H1 (cell line): ENCODE measurements at regions not wholly inside any gene's neighbourhood (a gene's known extent, or its start where the extent isn't known, plus 50 kb on each side); places are given as distances from the start of the nearest gene placed in this dataset.

Experiments used
- CTCF ChIA-PET: fragments of 300-600 bp; sonication (Branson Sonifier 250); formaldehyde crosslinking; loops from one replicate; lab custom pipeline; 2021; ENCODE audit not compliant: partially characterized antibody; lab: Charles Lee
- POLR2A ChIA-PET: fragments of 300-600 bp; sonication (Branson Sonifier 250); formaldehyde crosslinking; loops from one replicate; lab custom pipeline; 2021; ENCODE audit warnings: inconsistent platforms; ENCODE audit not compliant: partially characterized antibody; lab: Charles Lee
- DNase-seq, 2 experiments: peaks; one replicate each; pipeline versions ENCODE4 v3.0.0 to v3.0.0-alpha.2; 2010 to 2022; ENCODE audit warnings: low spot score in 2 of 2, low read depth in 1 of 2, mixed read lengths in 1 of 2
- FAIRE-seq: peaks from 2 replicates; lab custom pipeline; 2011; peaks lifted over from hg19 to GRCh38; lab: Jason Lieb, UNC
- H2AFZ ChIP-seq: 2 replicates; pipeline ENCODE4 v1.8.1; 2012; ENCODE audit warnings: low read length, inconsistent platforms
- H2AK5ac ChIP-seq: 2 replicates; pipeline ENCODE4 v1.6.1; 2013; ENCODE audit warnings: low read depth, low read length
- H2BK120ac ChIP-seq: replicated peaks from 2 replicates; pipeline ENCODE3; 2013; ENCODE audit warnings: low read depth, low read length, inconsistent platforms
- H2BK12ac ChIP-seq: 2 replicates; pipeline ENCODE4 v1.6.1; 2013; ENCODE audit warnings: low read depth, low read length
- H2BK15ac ChIP-seq: 2 replicates; pipeline ENCODE4 v1.6.1; 2013; ENCODE audit warnings: low read length
- H2BK20ac ChIP-seq: 2 replicates; pipeline ENCODE4 v1.6.1; 2013; ENCODE audit warnings: low read length
- H2BK5ac ChIP-seq: 2 replicates; pipeline ENCODE4 v1.6.1; 2013; ENCODE audit warnings: low read depth, low read length
- H3K14ac ChIP-seq: 2 replicates; pipeline ENCODE4 v1.6.1; 2013; ENCODE audit warnings: inconsistent platforms; ENCODE audit not compliant: insufficient read length
- H3K18ac ChIP-seq: 2 replicates; pipeline ENCODE4 v1.6.1; 2013; ENCODE audit warnings: low read length; ENCODE audit errors: extremely low read depth
- H3K23ac ChIP-seq: 2 replicates; pipeline ENCODE4 v1.6.1; 2013; ENCODE audit warnings: inconsistent platforms; ENCODE audit not compliant: insufficient read length
- H3K23me2 ChIP-seq: 2 replicates; pipeline ENCODE4 v1.6.1; 2013; ENCODE audit warnings: low read depth, low read length
- H3K27ac ChIP-seq: 2 replicates; pipeline ENCODE4 v1.6.1; 2011; ENCODE audit warnings: low read depth, low read length, inconsistent platforms
- H3K27me3 ChIP-seq, 4 experiments: replicated peaks in 1 of 4; 1 replicate in 1 of 4; 2 replicates in 3 of 4; pipeline versions ENCODE4 v1.6.1 to v1.8.1; 2011 to 2013; ENCODE audit warnings: low read length in 3 of 4, mild to moderate bottlenecking in 3 of 4, inconsistent platforms in 2 of 4, mixed read lengths in 2 of 4, moderate library complexity in 1 of 4; ENCODE audit not compliant: control insufficient read depth in 3 of 4, insufficient read depth in 3 of 4; ENCODE audit errors: extremely low read depth in 1 of 4
- H3K36me3 ChIP-seq, 4 experiments: 2 replicates each; pipeline versions ENCODE4 v1.6.1 to v1.8.1; 2011 to 2013; ENCODE audit warnings: mild to moderate bottlenecking in 4 of 4, low read length in 3 of 4, moderate library complexity in 2 of 4, control low read depth in 1 of 4, inconsistent platforms in 1 of 4; ENCODE audit not compliant: insufficient read depth in 4 of 4, control insufficient read depth in 2 of 4
- H3K4ac ChIP-seq: replicated peaks from 2 replicates; pipeline ENCODE3; 2013; ENCODE audit warnings: low read length, low read depth, mixed read lengths, inconsistent platforms; ENCODE audit not compliant: insufficient read length
- H3K4me1 ChIP-seq, 4 experiments: replicated peaks in 1 of 4; 1 replicate in 1 of 4; 2 replicates in 3 of 4; pipeline versions ENCODE4 v1.6.1 to v1.8.1; 2011 to 2013; ENCODE audit warnings: low read length in 3 of 4, inconsistent platforms in 2 of 4, mixed read lengths in 1 of 4; ENCODE audit not compliant: insufficient read depth in 4 of 4, control insufficient read depth in 3 of 4
- H3K4me2 ChIP-seq, 2 experiments: 2 replicates each; pipeline versions ENCODE4 v1.6.1 to v1.8.1; 2011 to 2013; ENCODE audit warnings: low read depth in 2 of 2, low read length in 2 of 2, control low read depth in 1 of 2, inconsistent platforms in 1 of 2, mild to moderate bottlenecking in 1 of 2; ENCODE audit not compliant: insufficient read depth in 1 of 2
- H3K4me3 ChIP-seq, 4 experiments: fragments of 200-600, 300-600 bp in 1 of 4; sonication (generic), shearing (Covaris generic), sonication (Bioruptor Twin) in 1 of 4; 2 replicates each; pipeline versions ENCODE4 v1.5.1 to v1.8.1; 2011 to 2016; ENCODE audit warnings: low read length in 4 of 4, low read depth in 3 of 4, control low read depth in 2 of 4, inconsistent platforms in 2 of 4, mild to moderate bottlenecking in 2 of 4, mixed read lengths in 1 of 4, moderate library complexity in 1 of 4; ENCODE audit not compliant: insufficient read depth in 2 of 4; ENCODE audit errors: extremely low read depth in 1 of 4
- H3K56ac ChIP-seq: replicated peaks from 2 replicates; pipeline ENCODE3; 2013; ENCODE audit warnings: low read depth, mild to moderate bottlenecking, mixed read lengths, low read length, inconsistent platforms; ENCODE audit not compliant: insufficient read length
- H3K79me1 ChIP-seq: 2 replicates; pipeline ENCODE4 v1.6.1; 2013; ENCODE audit warnings: low read depth, low read length, control low read depth
- H3K79me2 ChIP-seq, 2 experiments: 2 replicates each; pipeline versions ENCODE4 v1.6.1 to v1.8.1; 2012 to 2013; ENCODE audit warnings: low read length in 2 of 2, mild to moderate bottlenecking in 2 of 2, inconsistent platforms in 1 of 2; ENCODE audit not compliant: insufficient read depth in 2 of 2, control insufficient read depth in 1 of 2
- H3K9ac ChIP-seq, 4 experiments: replicated peaks in 1 of 4; 1 replicate in 1 of 4; 2 replicates in 3 of 4; pipeline versions ENCODE4 v1.6.1 to v1.8.1; 2011 to 2013; ENCODE audit warnings: low read depth in 3 of 4, low read length in 3 of 4, control low read depth in 2 of 4, mild to moderate bottlenecking in 2 of 4, moderate library complexity in 2 of 4, inconsistent platforms in 1 of 4; ENCODE audit errors: extremely low read depth in 1 of 4
- H3K9me3 ChIP-seq, 2 experiments: 2 replicates each; pipeline versions ENCODE4 v1.6.1 to v1.8.1; 2012 to 2013; ENCODE audit warnings: mild to moderate bottlenecking in 2 of 2, moderate library complexity in 2 of 2, control low read depth in 1 of 2, inconsistent platforms in 1 of 2, low read depth in 1 of 2, low read length in 1 of 2, mixed read lengths in 1 of 2; ENCODE audit not compliant: insufficient read depth in 2 of 2
- H4K20me1 ChIP-seq, 2 experiments: replicated peaks in 1 of 2; 2 replicates each; pipeline versions ENCODE3 to v1.8.1; 2011 to 2013; ENCODE audit warnings: inconsistent platforms in 2 of 2, low read length in 2 of 2, mild to moderate bottlenecking in 1 of 2; ENCODE audit not compliant: insufficient read depth in 2 of 2, control insufficient read depth in 1 of 2
- H4K5ac ChIP-seq: 2 replicates; pipeline ENCODE4 v1.6.1; 2013; ENCODE audit warnings: low read length, low read depth, mixed read lengths, inconsistent platforms; ENCODE audit not compliant: insufficient read length
- H4K8ac ChIP-seq: 2 replicates; pipeline ENCODE4 v1.8.0; 2013; ENCODE audit warnings: mild to moderate bottlenecking, moderate library complexity, low read length, inconsistent platforms; ENCODE audit not compliant: insufficient read depth; ENCODE audit errors: extremely low read depth
- H4K91ac ChIP-seq: replicated peaks from 2 replicates; pipeline ENCODE3; 2013; ENCODE audit warnings: low read length, mixed read lengths, inconsistent platforms; ENCODE audit not compliant: insufficient read length
- MAFK ChIP-seq: IDR thresholded peaks from 2 replicates; pipeline ENCODE4 v1.6.1; 2012; ENCODE audit warnings: low read depth, mild to moderate bottlenecking, improper control_type of control experiment, low read length
- RAD21 ChIP-seq, 2 experiments: IDR thresholded peaks in 1 of 2; conservative IDR thresholded peaks in 1 of 2; 2 replicates each; pipeline ENCODE4 v1.6.1; 2011; ENCODE audit warnings: low read depth in 2 of 2, low read length in 2 of 2, improper control_type of control experiment in 1 of 2, inconsistent platforms in 1 of 2, mild to moderate bottlenecking in 1 of 2, moderate library complexity in 1 of 2
- TBP ChIP-seq: IDR thresholded peaks from 2 replicates; pipeline ENCODE4 v1.6.1; 2011; ENCODE audit warnings: low read depth, low read length, improper control_type of control experiment
- WGBS, 2 experiments: shearing (Covaris generic) in 1 of 2; methylation state at CpG; one replicate each; pipeline versions ENCODE4 v1.1.6 to v1.1.7; 2013 to 2015; ENCODE audit warnings: low lambda C conversion rate in 2 of 2, mixed read lengths in 2 of 2, inconsistent platforms in 1 of 2, low coverage in 1 of 2, missing lambda C conversion rate in 1 of 2; ENCODE audit not compliant: insufficient replicate concordance in 2 of 2, insufficient coverage in 1 of 2, insufficient read length in 1 of 2; ENCODE audit errors: extremely low coverage in 1 of 2, missing lambda C conversion rate in 1 of 2; 5-methylcytosine and 5-hydroxymethylcytosine counted together
- TF ChIP-seq, protein P1 (sequence below): IDR thresholded peaks from 2 replicates; pipeline ENCODE4 v1.6.1; 2012; ENCODE audit warnings: low read length, inconsistent platforms

DNA sequence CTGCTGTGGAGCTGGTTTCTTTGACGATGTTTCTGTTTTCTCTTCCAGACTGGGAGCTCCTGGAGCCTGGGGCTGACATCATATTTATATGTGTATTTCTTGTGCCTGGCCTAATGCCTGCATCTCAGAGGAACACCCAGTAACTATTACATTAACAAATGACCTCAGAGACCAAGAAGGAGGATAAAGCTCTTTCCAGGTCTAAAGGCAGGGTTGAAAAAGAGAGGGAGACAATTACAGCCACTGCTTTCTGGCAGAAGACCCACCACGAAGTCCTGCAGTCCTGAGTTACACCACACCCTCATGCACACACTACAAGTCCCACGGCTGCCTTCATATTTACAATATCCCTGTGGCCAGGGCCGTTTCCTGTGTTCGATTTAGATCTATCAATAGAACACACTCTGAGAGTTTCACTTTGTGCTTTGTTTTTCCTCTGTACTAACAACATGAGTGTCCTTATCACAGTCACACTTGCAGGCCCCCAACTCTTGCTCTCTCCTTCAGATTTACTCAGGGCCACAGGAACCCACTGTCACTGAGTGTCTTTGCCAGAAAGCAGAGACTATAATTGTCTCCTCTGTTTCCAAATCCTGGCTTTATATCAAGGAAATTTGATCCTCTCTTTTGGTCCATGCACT is 535.5 kb downstream of the MID1IP1 start:
- Histone ChIP-seq H3K27ac (no peak overlapping the region), H3K56ac (no peak overlapping the region), H3K79me2 (no peaks in the 10 kb centered on the region), H3K9me3 (no peaks in the 10 kb centered on the region), H3K36me3 (no peaks in the 10 kb centered on the region), H3K4me1 (no peaks in the 10 kb centered on the region), H2BK120ac (no peak overlapping the region), H3K4me2 (no peak overlapping the region), H4K8ac (no peak overlapping the region), H3K4ac (no peak overlapping the region), H2BK15ac (no peak overlapping the region), H4K20me1 (no peaks in the 10 kb centered on the region), H2AK5ac (no peak overlapping the region), H4K5ac (no peak overlapping the region), H3K14ac (no peak overlapping the region), H2BK12ac (no peak overlapping the region), H2BK20ac (no peak overlapping the region), H3K23me2 (no peaks in the 10 kb centered on the region), H3K9ac (no peak overlapping the region), H3K27me3 (no peaks in the 10 kb centered on the region), H3K79me1 (no peaks in the 10 kb centered on the region), H3K23ac (no peak overlapping the region), H4K91ac (no peak overlapping the region), H3K18ac (no peak overlapping the region), H2AFZ (no peak overlapping the region), H2BK5ac (no peak overlapping the region), H3K4me3 (no peak overlapping the region)
- TF ChIP-seq TBP (no peak), RAD21 (IDR thresholded peaks at IDR 0.05 in 1 of 2, conservative IDR thresholded peaks at IDR 0.05 in 1 of 2; ENCODE audit: low read depth in 2 of 2, low read length in 2 of 2) (no peak), MAFK (no peak)
- TF ChIP-seq, protein P1, sequence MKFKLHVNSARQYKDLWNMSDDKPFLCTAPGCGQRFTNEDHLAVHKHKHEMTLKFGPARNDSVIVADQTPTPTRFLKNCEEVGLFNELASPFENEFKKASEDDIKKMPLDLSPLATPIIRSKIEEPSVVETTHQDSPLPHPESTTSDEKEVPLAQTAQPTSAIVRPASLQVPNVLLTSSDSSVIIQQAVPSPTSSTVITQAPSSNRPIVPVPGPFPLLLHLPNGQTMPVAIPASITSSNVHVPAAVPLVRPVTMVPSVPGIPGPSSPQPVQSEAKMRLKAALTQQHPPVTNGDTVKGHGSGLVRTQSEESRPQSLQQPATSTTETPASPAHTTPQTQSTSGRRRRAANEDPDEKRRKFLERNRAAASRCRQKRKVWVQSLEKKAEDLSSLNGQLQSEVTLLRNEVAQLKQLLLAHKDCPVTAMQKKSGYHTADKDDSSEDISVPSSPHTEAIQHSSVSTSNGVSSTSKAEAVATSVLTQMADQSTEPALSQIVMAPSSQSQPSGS = no peak
- ChIA-PET CTCF (interaction anchor here (1.0 kb wide), 1 partner anchor 74 kb away, joined by 3 read pairs; no protein-coding TSS in a partner anchor), POLR2A (no interaction called here)
- DNase-seq (no peak), FAIRE-seq (no peak)
- WGBS, 2 experiments = 81% methylated on average over 5 of the region's 5 CpGs; no CpG with 5 or more reads in 1 of the 2 experiments
